Bone marrow (tissue), 2 donors: ENCODE measurements at regions not wholly inside any gene's neighbourhood (a gene's known extent, or its start where the extent isn't known, plus 50 kb on each side); places are given as distances from the start of the nearest gene placed in this dataset.

Source experiments
- DNase-seq, 2 donors: peaks; one replicate each; lab custom pipeline; 2025; lab: John Stamatoyannopoulos, UW

GRCh38 chr5:89269721-89270120, 386.7 kb upstream of the MEF2C start:
- DNase-seq: no peak

- DNase-seq: peak in 1 of 2 donors; percentile 60
Observed at GRCh38 chr5:89268460-89268859, 385.5 kb upstream of the MEF2C start.

GRCh38 chr5:89267788-89268187, 384.8 kb upstream of the MEF2C start:
- no peak for DNase-seq

GRCh38 chr5:89265511-89266179, 382.7 kb upstream of the MEF2C start:
- no peak for DNase-seq

- DNase-seq: no peak
Observed at GRCh38 chr5:89263846-89264245, 380.9 kb upstream of the MEF2C start.

GRCh38 chr5:89262030-89262429, 379.0 kb upstream of the MEF2C start:
- DNase-seq: no peak

- no peak for DNase-seq
Observed at GRCh38 chr5:89260254-89260653, 377.3 kb upstream of the MEF2C start.

- peak in 1 of 2 donors; percentile 16 for DNase-seq
Observed at GRCh38 chr5:89255845-89256463, 373.0 kb upstream of the MEF2C start.

GRCh38 chr5:89253666-89254352, 370.8 kb upstream of the MEF2C start:
- no peak for DNase-seq

- no peak for DNase-seq
Observed at GRCh38 chr5:89246864-89247263, 363.9 kb upstream of the MEF2C start.

- peak in 1 of 2 donors; percentile 34 for DNase-seq
Observed at GRCh38 chr5:89246252-89246651, 363.3 kb upstream of the MEF2C start.

GRCh38 chr5:89243611-89244010, 360.6 kb upstream of the MEF2C start:
- no peak for DNase-seq

- no peak for DNase-seq
Observed at GRCh38 chr5:89241186-89241585, 358.2 kb upstream of the MEF2C start.

GRCh38 chr5:89236900-89237299, 353.9 kb upstream of the MEF2C start:
- no peak for DNase-seq

GRCh38 chr5:89233462-89233861, 350.5 kb upstream of the MEF2C start:
- DNase-seq: no peak

- DNase-seq: no peak
Observed at GRCh38 chr5:89232139-89232603, 349.2 kb upstream of the MEF2C start.

GRCh38 chr5:89230178-89230577, 347.2 kb upstream of the MEF2C start:
- DNase-seq: no peak

GRCh38 chr5:89229331-89230070, 346.5 kb upstream of the MEF2C start:
- DNase-seq: no peak

- DNase-seq: no peak
Observed at GRCh38 chr5:89228355-89228754, 345.4 kb upstream of the MEF2C start.

- no peak for DNase-seq
Observed at GRCh38 chr5:89218364-89218763, 335.4 kb upstream of the MEF2C start.

GRCh38 chr5:89216606-89217005, 333.6 kb upstream of the MEF2C start:
- DNase-seq: no peak

- no peak for DNase-seq
Observed at GRCh38 chr5:89213573-89213972, 330.6 kb upstream of the MEF2C start.

GRCh38 chr5:89211836-89212235, 328.9 kb upstream of the MEF2C start:
- DNase-seq: no peak
